ENCODE measurements at regions not wholly inside any gene's neighbourhood (a gene's known extent, or its start where the extent isn't known, plus 50 kb on each side); places are given as distances from the start of the nearest gene placed in this dataset.

DNA sequence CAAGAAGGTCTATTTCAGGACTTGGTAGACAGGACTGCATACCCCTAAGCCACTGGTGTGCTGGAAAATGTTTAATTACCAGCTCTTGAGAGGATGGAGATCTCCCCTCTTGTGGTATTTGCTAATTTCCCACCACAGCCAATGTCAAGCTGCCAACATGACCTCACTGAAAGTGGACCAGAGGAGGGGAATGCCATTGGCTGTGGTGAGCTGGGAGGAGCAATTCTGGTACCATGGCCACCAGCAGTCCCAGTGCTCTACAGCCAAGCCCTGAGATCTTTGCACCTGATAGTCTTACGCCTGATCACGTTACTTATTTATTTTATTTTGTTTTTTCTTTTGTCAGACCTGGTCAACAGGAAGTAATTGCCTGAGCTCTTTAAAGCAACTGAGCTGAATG lies 82.5 kb upstream of the BCL6 start:
- DNase-seq: no peak

GRCh38 chr3:187828579-187829452 lies 83.5 kb upstream of the BCL6 start:
- no peak for DNase-seq

GRCh38 chr3:187830181-187830580 lies 84.9 kb upstream of the BCL6 start:
- DNase-seq: no peak

GRCh38 chr3:187831125-187832051 lies 86.1 kb upstream of the BCL6 start:
- DNase-seq: no peak

- no peak for DNase-seq
These were observed 86.9 kb upstream of the BCL6 start for GRCh38 chr3:187832202-187832601.

- DNase-seq: no peak
These were observed 88.1 kb upstream of the BCL6 start for GRCh38 chr3:187833375-187833774.

GRCh38 chr3:187833799-187834578 lies 88.7 kb upstream of the BCL6 start:
- no peak for DNase-seq

DNA sequence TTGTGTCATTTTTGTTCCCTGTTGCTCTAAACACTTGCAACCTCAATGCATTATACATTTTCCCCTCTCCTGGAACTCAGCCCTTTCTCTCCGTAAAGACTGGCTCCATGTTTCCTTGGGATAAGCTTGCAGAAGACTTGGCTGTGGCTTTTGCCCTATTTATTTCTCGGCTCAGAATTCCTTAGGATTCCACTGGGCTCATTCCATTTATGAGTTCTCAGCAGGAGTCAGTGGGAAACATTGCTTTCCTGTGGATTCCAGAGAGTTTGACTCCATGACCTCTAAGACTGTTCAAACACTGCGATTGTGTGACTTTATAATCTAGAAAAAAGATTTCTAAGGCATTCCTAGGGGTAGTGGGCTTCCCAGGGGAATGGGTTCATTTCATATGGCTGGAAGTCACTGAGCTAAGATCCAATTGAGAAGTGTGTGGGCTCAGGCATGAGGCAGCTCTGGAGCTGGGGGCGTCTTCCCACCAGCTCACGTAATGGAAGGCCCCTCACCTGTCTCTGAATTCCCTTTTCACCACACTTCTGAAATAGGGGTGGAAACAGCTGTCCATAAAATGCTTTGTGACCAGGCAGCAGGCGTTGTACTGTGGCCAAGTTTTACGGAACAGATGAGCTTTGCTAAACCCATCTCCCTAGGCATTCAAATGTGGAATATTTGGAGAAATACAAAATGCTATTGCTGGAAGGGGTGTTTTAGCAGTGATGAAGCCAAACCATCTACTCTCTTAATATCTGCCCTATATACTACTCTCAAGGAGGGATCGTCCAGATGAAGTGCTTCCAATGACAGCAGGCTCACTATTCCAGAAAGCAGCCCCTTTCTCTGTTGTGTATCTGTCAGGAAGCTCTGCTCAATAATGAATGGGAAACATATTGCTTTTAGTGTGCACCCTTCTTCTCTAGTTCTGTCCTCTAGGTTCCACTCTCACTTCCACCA lies 91.8 kb upstream of the BCL6 start:
- no peak for DNase-seq

DNA sequence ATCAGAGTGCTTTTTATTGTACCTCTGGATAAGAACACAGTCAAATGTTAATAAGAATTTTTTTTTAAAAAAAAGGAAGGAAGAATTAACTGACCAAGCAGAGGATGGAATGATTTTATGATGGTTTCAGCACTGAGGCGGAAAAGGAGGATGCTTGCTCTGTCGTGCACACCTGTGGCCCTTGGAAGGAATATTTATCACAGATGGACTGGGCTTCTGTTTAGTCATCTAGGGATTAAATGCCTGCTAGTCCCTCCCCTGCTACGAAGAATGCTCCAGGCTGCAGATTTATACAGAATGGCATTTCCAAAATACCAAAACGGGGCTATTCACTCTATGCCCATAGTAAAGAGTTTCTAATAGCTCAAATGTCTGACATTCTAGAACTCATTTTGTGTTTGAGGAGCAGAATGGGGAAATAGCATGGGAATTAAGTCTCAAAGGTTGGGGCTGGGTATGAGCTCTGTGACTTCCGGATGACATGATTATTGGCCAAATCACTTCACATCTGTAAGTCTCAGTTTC lies 92.8 kb upstream of the BCL6 start:
- DNase-seq: no peak

- no peak for DNase-seq
These were observed 94.2 kb upstream of the BCL6 start for GRCh38 chr3:187839422-187839821.

DNA sequence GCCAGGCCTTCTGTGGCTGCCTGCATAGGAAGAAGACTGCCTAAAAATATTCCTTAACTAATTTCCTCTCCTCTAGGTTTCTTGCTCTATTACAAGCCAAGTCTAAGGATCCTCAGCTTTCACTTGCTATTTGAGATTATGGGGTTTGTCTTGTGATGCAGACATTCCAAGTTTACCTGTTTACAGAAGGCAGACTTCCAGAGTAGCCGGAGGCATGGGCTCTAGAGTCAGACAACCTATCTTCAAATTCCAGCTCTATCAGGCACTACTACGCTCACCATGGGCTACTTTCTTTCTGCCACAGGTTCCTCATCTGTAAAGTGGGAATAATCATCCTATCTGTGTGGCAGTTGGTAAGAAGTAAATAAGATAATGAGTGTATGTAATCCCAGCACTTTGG lies 95.6 kb upstream of the BCL6 start:
- no peak for DNase-seq

- DNase-seq: no peak
These were observed 96.3 kb upstream of the BCL6 start for GRCh38 chr3:187841560-187841959.

DNA sequence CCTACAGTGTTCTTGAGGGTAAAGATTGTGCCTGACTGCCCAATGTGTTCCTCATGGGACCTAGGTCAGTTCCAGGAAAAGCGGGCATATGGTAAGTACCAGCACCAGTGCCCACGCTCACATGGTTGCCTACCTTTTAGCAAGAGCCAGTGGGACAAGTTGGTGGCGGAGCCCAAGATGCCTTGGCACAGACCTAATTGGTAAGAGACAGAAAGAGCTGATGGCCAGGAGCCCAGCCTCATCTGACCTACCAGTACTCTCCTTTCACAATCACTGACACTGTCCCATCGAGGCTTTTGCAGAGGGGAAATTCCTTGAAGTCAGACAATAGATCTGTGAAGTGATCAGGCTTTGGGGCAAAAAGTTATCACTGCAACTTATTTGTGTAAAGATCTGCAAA lies 98.4 kb upstream of the BCL6 start:
- no peak for DNase-seq

DNA sequence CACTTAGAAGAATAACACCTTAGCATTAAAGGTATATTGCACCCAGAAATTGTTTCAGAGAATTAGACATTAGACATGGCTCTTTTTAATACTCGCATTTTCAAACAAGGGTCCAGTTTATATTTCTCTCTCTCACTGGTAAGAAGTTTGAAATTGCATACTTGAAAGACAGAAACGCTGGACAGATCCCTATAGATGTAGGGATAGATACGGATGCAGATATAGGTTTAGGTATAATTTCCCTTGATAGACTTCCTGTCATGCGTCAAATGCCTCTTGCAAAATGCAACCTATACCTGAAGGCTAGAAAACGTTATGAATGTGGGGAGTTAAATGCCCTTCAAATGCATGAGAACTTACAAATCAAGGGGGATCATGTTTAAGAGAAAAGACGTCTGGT lies 99.4 kb upstream of the BCL6 start:
- DNase-seq: no peak

GRCh38 chr3:187845826-187846225 lies 100.6 kb upstream of the BCL6 start:
- DNase-seq: no peak

DNA sequence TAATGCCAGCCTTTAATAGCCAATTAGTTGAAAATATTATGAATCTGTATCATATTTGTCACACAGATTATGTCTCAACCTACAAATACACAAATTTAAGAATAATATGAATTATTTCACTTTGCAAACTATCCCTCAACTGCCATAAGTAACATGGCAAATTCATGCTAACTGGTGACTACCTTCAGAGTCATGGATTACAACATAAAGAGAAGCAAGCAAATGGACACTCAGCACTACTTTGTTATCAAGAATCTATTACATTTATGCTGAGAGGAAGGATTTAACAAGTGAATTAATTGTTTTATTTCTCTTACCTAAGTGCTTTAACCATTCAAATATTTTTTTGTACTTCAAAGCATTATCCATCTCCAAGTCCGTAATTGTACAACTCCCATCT lies 103.1 kb upstream of the BCL6 start:
- DNase-seq: no peak

GRCh38 chr3:187849016-187849654 lies 103.9 kb upstream of the BCL6 start:
- DNase-seq: no peak

- no peak for DNase-seq
These were observed 105.1 kb upstream of the BCL6 start for GRCh38 chr3:187850258-187850921.

GRCh38 chr3:187852842-187853730 lies 107.8 kb upstream of the BCL6 start:
- no peak for DNase-seq

DNA sequence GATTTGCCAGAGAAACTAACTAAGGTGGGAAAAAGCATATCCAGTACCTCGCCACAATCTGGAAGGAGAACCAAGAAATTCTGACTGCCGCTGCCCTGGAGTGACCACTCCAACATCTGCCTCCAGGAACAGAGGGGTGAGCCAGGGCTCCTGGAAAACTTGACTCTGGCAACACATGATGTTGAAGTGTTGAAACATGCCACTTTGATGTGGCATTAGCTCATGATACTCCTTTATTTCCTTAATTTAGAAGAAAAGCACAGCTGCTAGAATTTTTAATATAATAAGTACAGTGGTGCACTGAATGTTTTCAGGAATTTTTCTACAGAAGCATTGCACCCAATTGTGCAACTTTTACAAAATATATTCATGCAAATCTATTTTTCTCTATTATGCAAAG lies 109.9 kb upstream of the BCL6 start:
- no peak for DNase-seq
